Islet precursor cell (in vitro differentiated cells): ENCODE measurements at regions not wholly inside any gene's neighbourhood (a gene's known extent, or its start where the extent isn't known, plus 50 kb on each side); places are given as distances from the start of the nearest gene placed in this dataset.

ENCODE experiments used
- DNase-seq: peaks from one replicate; pipeline ENCODE4 v3.0.0-alpha.2; 2018

DNA sequence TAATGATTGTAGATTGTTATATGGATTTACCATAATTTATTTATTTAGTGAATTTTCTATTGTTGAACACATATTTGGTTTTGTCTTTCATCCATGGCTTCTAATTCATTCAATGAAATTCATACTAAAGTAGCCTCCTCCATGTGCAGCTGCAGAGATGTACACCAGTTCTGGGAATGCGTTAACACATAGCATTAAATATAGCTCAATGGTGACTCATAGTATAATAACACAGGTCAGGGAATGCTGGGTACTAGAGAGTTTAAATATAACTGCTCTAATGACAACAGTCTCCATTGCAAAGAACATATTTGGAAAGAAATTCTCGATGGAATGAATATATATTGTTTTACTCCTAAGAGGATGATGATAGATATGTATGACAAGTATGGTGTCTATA, 1190.2 kb upstream of the NRXN1 start:
- DNase-seq, result no peak

GRCh38 chr2:52220393-52220792, 1188.5 kb upstream of the NRXN1 start:
- DNase-seq, result no peak

DNA sequence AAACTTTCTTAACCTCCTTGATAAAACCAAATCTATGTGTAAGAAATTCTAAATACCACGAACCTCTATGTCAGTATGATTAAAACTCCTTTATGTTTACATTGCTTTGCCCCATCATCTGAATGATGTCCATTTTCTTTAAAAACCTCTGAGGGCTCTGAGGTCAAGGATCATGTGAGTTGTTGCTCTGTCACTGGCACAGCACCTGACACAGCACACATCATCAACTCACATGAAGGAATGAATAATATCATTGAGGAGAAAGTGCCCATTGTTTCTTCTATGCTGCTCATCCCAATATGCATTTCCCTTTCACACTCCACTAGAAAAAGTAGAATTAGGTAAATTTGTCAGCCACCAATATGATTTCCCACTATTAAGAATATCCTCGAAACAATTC, 1178.7 kb upstream of the NRXN1 start:
- no peak for DNase-seq

DNA sequence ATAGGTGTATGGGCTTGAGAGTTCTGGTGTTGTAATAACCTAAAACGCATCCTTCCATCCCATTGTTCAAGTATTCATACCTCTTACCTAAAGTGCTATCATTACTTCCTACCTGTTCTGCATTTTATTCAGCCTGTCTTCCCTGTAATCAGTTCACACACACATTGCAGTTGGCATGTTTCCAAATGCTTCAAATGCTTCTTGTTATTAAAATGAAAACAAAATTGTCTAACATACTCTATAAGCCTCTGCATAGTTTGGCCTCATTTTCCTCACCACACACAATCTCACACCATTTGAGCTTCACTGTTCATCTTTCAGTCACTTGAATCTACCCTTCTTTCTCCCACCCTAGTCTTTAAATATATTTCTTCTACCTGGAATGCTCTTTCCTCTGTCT, 1178.2 kb upstream of the NRXN1 start:
- DNase-seq, result no peak

DNA sequence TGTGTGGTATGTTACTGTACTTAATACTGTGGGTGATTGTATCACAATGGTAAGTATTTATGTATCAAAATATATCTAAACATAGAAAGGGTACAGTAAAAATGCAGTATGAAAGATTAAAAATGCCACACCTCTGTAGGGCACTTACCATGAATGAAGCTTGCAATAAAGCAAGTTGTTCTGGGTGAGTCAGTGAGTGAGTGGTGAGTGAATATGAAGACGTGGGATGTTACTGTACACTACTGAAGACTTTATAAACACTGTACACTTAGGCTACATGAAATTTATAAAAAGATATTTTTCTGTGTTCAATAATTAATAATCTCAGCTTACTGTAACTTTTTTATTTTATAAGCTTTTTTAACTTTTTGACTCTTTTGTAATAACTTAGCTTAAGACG, 1162.4 kb upstream of the NRXN1 start:
- no peak for DNase-seq

- DNase-seq, result no peak
Measured at GRCh38 chr2:52193804-52194203, 1161.9 kb upstream of the NRXN1 start.

- DNase-seq, result peak; percentile 68
Measured at GRCh38 chr2:52192656-52193055, 1160.7 kb upstream of the NRXN1 start.

DNA sequence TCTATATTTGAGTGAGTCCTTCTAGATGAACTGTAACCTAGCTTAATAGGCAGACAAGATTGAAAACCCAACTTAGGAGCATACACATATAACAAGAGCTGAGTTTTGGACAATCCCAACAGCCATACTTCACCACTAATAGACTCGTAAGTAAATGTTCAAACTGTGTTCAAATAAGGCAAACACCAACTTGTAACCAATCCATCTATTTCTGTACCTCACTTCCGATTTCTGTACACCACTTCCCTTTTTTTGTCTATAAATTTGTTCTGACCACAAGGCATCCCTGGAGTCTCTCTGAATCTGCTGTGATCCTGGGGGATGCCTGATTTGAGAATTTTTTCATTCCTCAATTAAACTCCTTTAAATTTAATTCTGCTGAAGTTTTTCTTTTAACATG, 1149.1 kb upstream of the NRXN1 start:
- DNase-seq, result no peak

GRCh38 chr2:52178845-52179244, 1146.9 kb upstream of the NRXN1 start:
- no peak for DNase-seq

- DNase-seq, result no peak
Measured at GRCh38 chr2:52145005-52145404, 1113.1 kb upstream of the NRXN1 start.

DNA sequence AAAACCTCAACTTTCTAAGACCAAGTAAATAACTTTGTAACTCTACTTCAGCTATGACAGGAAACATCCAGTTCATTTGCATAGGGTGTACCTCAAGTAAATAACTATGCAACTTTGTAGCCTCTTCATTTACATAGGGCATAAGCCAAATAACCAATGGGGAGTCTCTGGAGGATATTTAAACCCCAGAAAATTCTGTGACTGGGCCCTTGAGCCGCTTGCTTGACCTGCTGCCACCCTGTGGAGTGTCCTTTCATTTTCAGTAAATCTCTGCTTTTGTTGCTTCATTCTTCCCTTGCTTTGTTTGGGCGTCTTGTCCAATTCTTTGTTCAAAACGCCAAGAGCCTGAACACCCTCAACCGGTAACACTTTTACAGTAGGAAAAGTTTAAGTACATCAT, 1112.7 kb upstream of the NRXN1 start:
- DNase-seq, result no peak

GRCh38 chr2:52141076-52141475, 1109.1 kb upstream of the NRXN1 start:
- no peak for DNase-seq

- DNase-seq, result no peak
Measured at GRCh38 chr2:52139241-52139640, 1107.3 kb upstream of the NRXN1 start.

- no peak for DNase-seq
Measured at GRCh38 chr2:52135235-52135634, 1103.3 kb upstream of the NRXN1 start.

DNA sequence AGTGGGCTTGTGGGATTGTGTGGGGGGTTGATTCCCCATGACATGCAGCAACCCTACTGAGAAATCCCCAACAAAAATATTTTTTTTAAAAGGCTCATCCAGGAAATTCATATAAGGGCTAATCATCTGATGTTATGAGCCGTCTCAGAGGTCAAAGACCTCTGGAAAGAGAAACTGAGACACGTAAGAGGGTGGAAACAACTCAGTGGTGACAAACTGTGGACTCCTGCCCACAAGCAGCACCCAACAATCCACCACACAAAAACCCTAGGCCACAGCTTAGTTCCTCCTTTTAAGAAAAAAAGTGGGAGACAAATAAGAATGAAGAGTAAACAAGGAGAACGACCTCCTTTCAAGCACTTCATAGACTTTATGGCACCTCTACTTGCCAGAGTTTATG, 1096.1 kb upstream of the NRXN1 start:
- no peak for DNase-seq

- no peak for DNase-seq
Measured at GRCh38 chr2:52127527-52127926, 1095.6 kb upstream of the NRXN1 start.

GRCh38 chr2:52117299-52117698, 1085.4 kb upstream of the NRXN1 start:
- DNase-seq, result no peak

DNA sequence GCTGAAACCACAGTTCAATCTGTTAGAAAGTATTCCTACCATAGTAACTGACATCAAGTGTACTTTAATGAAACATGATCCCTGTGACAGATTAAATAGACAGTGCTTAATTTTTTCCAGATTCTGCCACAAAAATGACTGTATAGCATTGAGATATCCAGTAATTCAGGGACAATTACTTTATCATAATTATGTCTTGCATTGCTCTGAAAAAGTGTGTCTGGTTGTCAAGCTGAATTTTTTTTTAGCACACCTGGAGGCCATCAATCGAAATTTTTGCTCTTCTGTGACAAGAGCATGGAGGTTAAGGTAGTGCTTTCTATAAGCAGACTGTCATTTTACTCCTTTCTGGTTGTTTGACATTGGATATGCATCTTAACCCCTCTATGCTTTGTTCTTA, 1083.8 kb upstream of the NRXN1 start:
- DNase-seq, result no peak

GRCh38 chr2:52113338-52113737, 1081.4 kb upstream of the NRXN1 start:
- no peak for DNase-seq

GRCh38 chr2:52112141-52112540, 1080.2 kb upstream of the NRXN1 start:
- DNase-seq, result no peak

DNA sequence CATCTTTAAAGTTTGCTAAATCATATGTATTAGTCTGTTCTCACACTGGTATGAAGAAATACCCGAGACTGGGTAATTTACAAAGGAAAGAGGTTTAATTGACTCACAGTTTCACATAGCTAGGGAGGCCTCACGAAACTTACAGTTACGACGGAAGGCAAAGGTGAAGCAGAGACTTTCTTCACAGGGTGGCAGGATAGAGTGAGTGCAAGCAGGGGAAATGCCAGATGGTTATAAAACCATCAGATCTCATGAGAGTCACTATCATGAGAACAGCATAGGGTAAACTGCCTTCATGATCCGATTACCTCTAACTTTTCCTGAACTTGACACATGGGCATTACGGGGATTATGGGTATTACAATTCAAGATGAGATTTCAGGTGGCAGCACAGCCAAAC, 1075.2 kb upstream of the NRXN1 start:
- no peak for DNase-seq

DNA sequence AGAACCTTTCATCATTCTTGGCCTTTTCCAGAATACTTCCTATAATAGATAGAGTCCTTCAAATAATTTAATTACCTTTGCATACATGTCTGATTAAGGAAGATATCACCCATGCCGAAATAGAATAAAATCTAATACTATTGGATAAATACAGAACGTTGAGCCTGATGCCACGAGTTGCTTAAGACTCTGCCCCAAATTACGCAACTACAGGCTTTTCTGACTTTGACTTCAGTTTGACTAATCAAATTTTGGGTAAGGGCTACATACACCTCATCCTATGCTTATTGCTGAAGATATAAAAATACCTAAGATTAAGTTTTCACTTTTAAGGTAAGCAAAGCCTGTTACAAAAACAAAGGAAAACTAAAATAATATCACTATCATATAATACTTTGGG, 1065.1 kb upstream of the NRXN1 start:
- DNase-seq, result no peak

DNA sequence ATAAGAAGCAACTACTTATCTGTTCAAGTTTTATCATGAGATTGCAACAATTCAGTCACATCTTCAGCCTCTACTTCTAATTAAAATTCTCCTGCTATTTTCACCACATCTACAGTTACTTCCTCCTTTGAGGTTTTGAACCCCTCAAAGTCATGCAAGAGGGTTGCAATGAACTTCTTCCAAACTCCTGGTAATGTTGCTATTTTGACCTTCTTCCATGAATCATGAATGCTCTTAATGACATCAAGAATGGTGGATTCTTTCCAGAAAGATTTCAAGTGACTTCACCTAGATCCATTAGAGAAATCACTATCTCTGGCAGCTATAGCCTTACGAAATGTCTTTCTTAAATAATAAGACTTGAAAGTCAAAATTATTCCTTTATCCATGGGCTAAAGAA, 1052.8 kb upstream of the NRXN1 start:
- no peak for DNase-seq

DNA sequence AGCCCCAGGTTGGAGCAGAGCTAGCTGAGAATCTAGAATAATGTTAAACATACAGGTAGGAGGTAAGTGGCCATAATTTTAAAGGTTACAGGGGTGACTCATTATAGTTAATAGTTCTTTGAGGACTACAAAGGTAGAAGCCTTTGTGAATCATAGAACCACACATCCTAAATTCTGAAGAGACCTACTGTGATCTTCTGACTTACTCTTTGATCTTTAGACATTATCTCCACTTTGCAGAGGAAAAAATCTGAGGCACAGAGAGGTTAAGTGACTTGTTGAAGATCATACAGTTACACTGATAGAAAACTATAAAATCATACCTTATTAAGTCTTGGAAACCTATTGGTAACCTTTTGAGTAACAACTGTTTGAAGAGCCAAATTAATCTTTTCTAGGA, 1051.3 kb upstream of the NRXN1 start:
- no peak for DNase-seq

GRCh38 chr2:52082646-52083045, 1050.7 kb upstream of the NRXN1 start:
- peak; percentile 54 for DNase-seq

- DNase-seq, result no peak
Measured at GRCh38 chr2:52079602-52080001, 1047.7 kb upstream of the NRXN1 start.
